SU-DHL-6 (cell line): ENCODE measurements at regions not wholly inside any gene's neighbourhood (a gene's known extent, or its start where the extent isn't known, plus 50 kb on each side); places are given as distances from the start of the nearest gene placed in this dataset.

Experiments
- H2AFZ ChIP-seq: fragments of 200-600 bp; sonication (generic); 2 replicates; pipeline ENCODE4 v1.6.1; 2014; ENCODE audit warnings: low read depth, mild to moderate bottlenecking, moderate library complexity, mixed read lengths, antibody characterized with exemption, low read length; ENCODE audit not compliant: severe bottlenecking
- H3F3A ChIP-seq: fragments of 200-600 bp; shearing (Covaris generic); 2 replicates; pipeline ENCODE4 v1.6.0; 2016; ENCODE audit warnings: antibody characterized with exemption, mild to moderate bottlenecking; ENCODE audit not compliant: insufficient read depth
- H3K27ac ChIP-seq: fragments of 200-600 bp; sonication (generic); 2 replicates; pipeline ENCODE4 v1.5.1; 2016; ENCODE audit warnings: low read depth, mild to moderate bottlenecking, low read length, moderate library complexity, mixed read lengths
- H3K27me3 ChIP-seq: fragments of 200-600 bp; sonication (generic), shearing (Covaris generic); 2 replicates; pipeline ENCODE4 v1.6.0; 2014; ENCODE audit warnings: mild to moderate bottlenecking, low read length
- H3K36me3 ChIP-seq: fragments of 200-600 bp; sonication (generic); 2 replicates; pipeline ENCODE4 v1.6.1; 2014; ENCODE audit warnings: mild to moderate bottlenecking, low read length, mixed read lengths
- H3K4me2 ChIP-seq: fragments of 300-600, 200-600 bp; shearing (Covaris generic), sonication (generic); 2 replicates; pipeline ENCODE4 v1.6.0; 2014; ENCODE audit warnings: low read length, low read depth, mild to moderate bottlenecking; ENCODE audit not compliant: poor library complexity, severe bottlenecking
- H3K4me3 ChIP-seq: fragments of 200-600 bp; sonication (generic); 2 replicates; pipeline ENCODE4 v1.5.1; 2014; ENCODE audit warnings: antibody characterized with exemption, low read length, mild to moderate bottlenecking, mixed read lengths; ENCODE audit not compliant: insufficient read depth, poor library complexity, severe bottlenecking
- H3K79me2 ChIP-seq: fragments of 200-600 bp; sonication (generic); 2 replicates; pipeline ENCODE4 v1.6.1; 2014; ENCODE audit warnings: mild to moderate bottlenecking, low read length, moderate library complexity; ENCODE audit not compliant: insufficient read depth
- H3K9ac ChIP-seq: fragments of 200-600 bp; sonication (generic); 2 replicates; pipeline ENCODE4 v1.7.0; 2014; ENCODE audit warnings: mild to moderate bottlenecking, low read length
- H3K9me2 ChIP-seq: fragments of 200-600 bp; sonication (generic); replicated peaks from 2 replicates; pipeline ENCODE4 v1.6.1; 2014; ENCODE audit warnings: low read length; ENCODE audit not compliant: insufficient read depth
- H3K9me3 ChIP-seq: fragments of 200-600 bp; sonication (generic); 2 replicates; pipeline ENCODE4 v1.6.1; 2014; ENCODE audit warnings: low read length, mixed read lengths; ENCODE audit not compliant: insufficient read depth
- H4K20me1 ChIP-seq: fragments of 200-600 bp; sonication (generic); 2 replicates; pipeline ENCODE4 v1.6.1; 2014; ENCODE audit warnings: low read depth, mild to moderate bottlenecking, antibody characterized with exemption, low read length, moderate library complexity, mixed read lengths
- EZH2phosphoT487 ChIP-seq: fragments of 200-600 bp; sonication (generic), shearing (Covaris generic); conservative IDR thresholded peaks from 2 replicates; pipeline ENCODE4 v1.6.1; 2018; ENCODE audit warnings: mild to moderate bottlenecking, antibody characterized with exemption, low read length, moderate library complexity, mixed read lengths
- TF ChIP-seq, protein P1 (sequence below): fragments of 200-600 bp; sonication (generic); IDR thresholded peaks from one replicate; pipeline ENCODE4 v1.5.1; 2017; ENCODE audit warnings: antibody characterized with exemption, mild to moderate bottlenecking, low read length, moderate library complexity; ENCODE audit not compliant: insufficient read depth, poor library complexity, severe bottlenecking

DNA sequence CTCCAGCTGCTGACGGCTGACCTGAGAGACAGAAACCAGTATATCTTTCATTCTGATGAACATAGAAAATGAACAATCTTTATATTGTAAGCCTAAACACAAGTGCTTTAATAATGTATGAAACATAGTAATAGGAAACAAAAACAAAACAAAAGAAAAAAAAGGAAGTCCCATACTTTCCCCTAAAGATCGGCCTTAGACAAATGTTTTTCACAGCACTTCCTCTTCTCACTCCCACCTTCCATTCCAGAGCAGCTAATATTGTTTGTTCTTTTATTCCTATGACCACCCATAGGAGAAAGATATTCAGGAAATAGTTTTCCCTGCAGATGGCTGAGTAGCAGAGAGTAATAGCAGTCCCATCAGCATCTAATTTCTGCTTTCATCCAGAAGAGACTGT lies 194.4 kb upstream of the SLC27A6 start:
- Histone ChIP-seq H3K27me3 (no peaks in the 10 kb centered on the region), H3K4me2 (no peak overlapping the region), H3F3A (no peaks in the 10 kb centered on the region), H3K9me3 (no peaks in the 10 kb centered on the region), H4K20me1 (no peaks in the 10 kb centered on the region), H3K4me3 (no peak overlapping the region), H3K9me2 (no peaks in the 10 kb centered on the region), H3K9ac (no peak overlapping the region), H3K36me3 (no peaks in the 10 kb centered on the region), H3K27ac (no peak overlapping the region), H2AFZ (no peak overlapping the region), H3K79me2 (no peaks in the 10 kb centered on the region)
- TF ChIP-seq, protein P1, sequence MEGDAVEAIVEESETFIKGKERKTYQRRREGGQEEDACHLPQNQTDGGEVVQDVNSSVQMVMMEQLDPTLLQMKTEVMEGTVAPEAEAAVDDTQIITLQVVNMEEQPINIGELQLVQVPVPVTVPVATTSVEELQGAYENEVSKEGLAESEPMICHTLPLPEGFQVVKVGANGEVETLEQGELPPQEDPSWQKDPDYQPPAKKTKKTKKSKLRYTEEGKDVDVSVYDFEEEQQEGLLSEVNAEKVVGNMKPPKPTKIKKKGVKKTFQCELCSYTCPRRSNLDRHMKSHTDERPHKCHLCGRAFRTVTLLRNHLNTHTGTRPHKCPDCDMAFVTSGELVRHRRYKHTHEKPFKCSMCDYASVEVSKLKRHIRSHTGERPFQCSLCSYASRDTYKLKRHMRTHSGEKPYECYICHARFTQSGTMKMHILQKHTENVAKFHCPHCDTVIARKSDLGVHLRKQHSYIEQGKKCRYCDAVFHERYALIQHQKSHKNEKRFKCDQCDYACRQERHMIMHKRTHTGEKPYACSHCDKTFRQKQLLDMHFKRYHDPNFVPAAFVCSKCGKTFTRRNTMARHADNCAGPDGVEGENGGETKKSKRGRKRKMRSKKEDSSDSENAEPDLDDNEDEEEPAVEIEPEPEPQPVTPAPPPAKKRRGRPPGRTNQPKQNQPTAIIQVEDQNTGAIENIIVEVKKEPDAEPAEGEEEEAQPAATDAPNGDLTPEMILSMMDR, result no peak
- no peak for TF ChIP-seq EZH2phosphoT487

GRCh38 chr5:128772356-128772755 lies 192.9 kb upstream of the SLC27A6 start:
- no peaks in the 10 kb centered on the region for H3K36me3 ChIP-seq
- TF ChIP-seq EZH2phosphoT487, result no peak
- TF ChIP-seq, protein P1, result no peak
- no peak overlapping the region for H3K9ac ChIP-seq
- no peaks in the 10 kb centered on the region for H3K9me2 ChIP-seq
- no peak overlapping the region for H3K4me2 ChIP-seq
- no peak overlapping the region for H3K4me3 ChIP-seq
- no peaks in the 10 kb centered on the region for H3K9me3 ChIP-seq
- no peaks in the 10 kb centered on the region for H3K79me2 ChIP-seq
- no peaks in the 10 kb centered on the region for H3F3A ChIP-seq
- H3K27me3 ChIP-seq, result no peaks in the 10 kb centered on the region
- H3K27ac ChIP-seq, result no peak overlapping the region
- H2AFZ ChIP-seq, result no peak overlapping the region
- no peaks in the 10 kb centered on the region for H4K20me1 ChIP-seq

- Histone ChIP-seq H3K9me2 (no peaks in the 10 kb centered on the region), H3K4me2 (no peak overlapping the region), H3K9ac (no peak overlapping the region), H3K4me3 (no peak overlapping the region), H3F3A (no peaks in the 10 kb centered on the region), H3K36me3 (no peaks in the 10 kb centered on the region), H2AFZ (no peak overlapping the region), H3K27me3 (no peaks in the 10 kb centered on the region), H3K79me2 (no peaks in the 10 kb centered on the region), H3K9me3 (no peaks in the 10 kb centered on the region), H4K20me1 (no peaks in the 10 kb centered on the region), H3K27ac (no peak overlapping the region)
- TF ChIP-seq, protein P1, result no peak
- no peak for TF ChIP-seq EZH2phosphoT487
Measured at GRCh38 chr5:128773378-128773777, 191.9 kb upstream of the SLC27A6 start.

GRCh38 chr5:128774605-128775004 lies 190.7 kb upstream of the SLC27A6 start:
- Histone ChIP-seq H2AFZ (no peak overlapping the region), H3K27ac (no peak overlapping the region), H3K4me3 (no peak overlapping the region), H3F3A (no peaks in the 10 kb centered on the region), H3K9me3 (no peaks in the 10 kb centered on the region), H3K36me3 (no peaks in the 10 kb centered on the region), H4K20me1 (no peaks in the 10 kb centered on the region), H3K4me2 (no peak overlapping the region), H3K9me2 (no peaks in the 10 kb centered on the region), H3K79me2 (no peaks in the 10 kb centered on the region), H3K27me3 (no peaks in the 10 kb centered on the region), H3K9ac (no peak overlapping the region)
- TF ChIP-seq, protein P1, result no peak
- no peak for TF ChIP-seq EZH2phosphoT487
